ENCODE measurements at regions not wholly inside any gene's neighbourhood (a gene's known extent, or its start where the extent isn't known, plus 50 kb on each side); places are given as distances from the start of the nearest gene placed in this dataset.

DNA sequence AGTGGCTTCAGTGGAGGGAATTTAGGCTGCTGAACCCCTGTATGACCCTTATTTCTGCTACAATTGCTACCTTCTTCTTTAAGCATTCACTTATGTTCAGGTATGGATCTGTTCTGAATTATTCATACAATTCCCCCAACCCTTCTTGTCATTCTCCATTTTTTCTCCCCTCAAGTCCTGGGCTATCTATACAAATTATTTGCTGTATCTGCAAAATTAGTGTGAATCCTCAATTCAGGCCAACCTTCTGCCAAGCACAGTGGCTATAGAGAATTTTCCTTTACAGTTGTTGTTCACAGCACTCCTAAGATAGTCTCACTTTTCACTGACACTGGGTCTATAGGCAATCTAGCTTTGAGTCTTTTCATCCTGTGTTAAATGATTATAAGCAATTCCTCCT, 119.2 kb upstream of the CNTN1 start:
- intact Hi-C loops (cut with DNase I; ENCODE audit: low total_unique reads) = no loop called here
- Histone ChIP-seq H3K9me3 (no peaks in the 10 kb centered on the region), H3K4me1 (no peaks in the 10 kb centered on the region), H3K4me3 (no peak overlapping the region), H3K27me3 (no peaks in the 10 kb centered on the region), H3K27ac (no peak overlapping the region), H3K36me3 (no peaks in the 10 kb centered on the region)
- no peak for DNase-seq (ENCODE audit: low spot score in 2 of 2)
- TF ChIP-seq, protein P1, sequence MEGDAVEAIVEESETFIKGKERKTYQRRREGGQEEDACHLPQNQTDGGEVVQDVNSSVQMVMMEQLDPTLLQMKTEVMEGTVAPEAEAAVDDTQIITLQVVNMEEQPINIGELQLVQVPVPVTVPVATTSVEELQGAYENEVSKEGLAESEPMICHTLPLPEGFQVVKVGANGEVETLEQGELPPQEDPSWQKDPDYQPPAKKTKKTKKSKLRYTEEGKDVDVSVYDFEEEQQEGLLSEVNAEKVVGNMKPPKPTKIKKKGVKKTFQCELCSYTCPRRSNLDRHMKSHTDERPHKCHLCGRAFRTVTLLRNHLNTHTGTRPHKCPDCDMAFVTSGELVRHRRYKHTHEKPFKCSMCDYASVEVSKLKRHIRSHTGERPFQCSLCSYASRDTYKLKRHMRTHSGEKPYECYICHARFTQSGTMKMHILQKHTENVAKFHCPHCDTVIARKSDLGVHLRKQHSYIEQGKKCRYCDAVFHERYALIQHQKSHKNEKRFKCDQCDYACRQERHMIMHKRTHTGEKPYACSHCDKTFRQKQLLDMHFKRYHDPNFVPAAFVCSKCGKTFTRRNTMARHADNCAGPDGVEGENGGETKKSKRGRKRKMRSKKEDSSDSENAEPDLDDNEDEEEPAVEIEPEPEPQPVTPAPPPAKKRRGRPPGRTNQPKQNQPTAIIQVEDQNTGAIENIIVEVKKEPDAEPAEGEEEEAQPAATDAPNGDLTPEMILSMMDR (IDR thresholded peaks at IDR 0.05) = no peak
- TF ChIP-seq POLR2AphosphoS5 (IDR thresholded peaks at IDR 0.05) (no peak), POLR2A (IDR thresholded peaks at IDR 0.05) (no peak)

DNA sequence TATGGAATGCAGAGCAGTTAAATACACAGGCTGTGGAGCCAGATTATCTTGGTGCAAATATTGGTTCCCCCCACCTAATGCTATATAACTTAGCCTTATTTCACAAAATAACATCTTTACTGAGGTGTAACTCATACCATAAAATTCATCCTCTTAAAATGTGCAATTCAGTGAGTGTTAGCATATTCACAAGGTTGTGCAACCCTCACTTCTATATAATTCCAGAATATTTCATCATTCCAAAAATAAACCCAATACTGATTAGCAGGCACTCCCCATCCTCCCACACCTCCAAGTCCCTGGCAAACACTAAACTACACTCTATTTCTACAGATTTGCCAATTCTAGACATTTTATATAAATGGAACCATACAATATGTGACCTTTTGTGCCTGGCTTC, 116.3 kb upstream of the CNTN1 start:
- Histone ChIP-seq H3K4me3 (no peak overlapping the region), H3K4me1 (no peaks in the 10 kb centered on the region), H3K27ac (no peak overlapping the region), H3K27me3 (no peaks in the 10 kb centered on the region), H3K36me3 (no peaks in the 10 kb centered on the region), H3K9me3 (peaks cover 0 to 8% of the 10 kb centered on the region in 2 donors)
- no peak for DNase-seq (ENCODE audit: low spot score in 2 of 2)
- intact Hi-C loops (cut with DNase I; ENCODE audit: low total_unique reads) = no loop called here
- TF ChIP-seq POLR2A (IDR thresholded peaks at IDR 0.05) (no peak), POLR2AphosphoS5 (IDR thresholded peaks at IDR 0.05) (no peak)
- TF ChIP-seq, protein P1 (IDR thresholded peaks at IDR 0.05) = no peak

GRCh38 chr12:40577834-40578233, 114.4 kb upstream of the CNTN1 start:
- Histone ChIP-seq H3K27ac (no peak overlapping the region), H3K4me1 (no peaks in the 10 kb centered on the region), H3K4me3 (no peak overlapping the region), H3K36me3 (no peaks in the 10 kb centered on the region), H3K27me3 (no peaks in the 10 kb centered on the region), H3K9me3 (peaks cover 7 to 17% of the 10 kb centered on the region in 2 donors)
- intact Hi-C loops (cut with DNase I; ENCODE audit: low total_unique reads) = no loop called here
- DNase-seq (ENCODE audit: low spot score in 2 of 2) = no peak
- TF ChIP-seq POLR2A (IDR thresholded peaks at IDR 0.05) = no peak
- TF ChIP-seq, protein P1 (IDR thresholded peaks at IDR 0.05) = no peak
- no peak for TF ChIP-seq POLR2AphosphoS5 (IDR thresholded peaks at IDR 0.05)

DNA sequence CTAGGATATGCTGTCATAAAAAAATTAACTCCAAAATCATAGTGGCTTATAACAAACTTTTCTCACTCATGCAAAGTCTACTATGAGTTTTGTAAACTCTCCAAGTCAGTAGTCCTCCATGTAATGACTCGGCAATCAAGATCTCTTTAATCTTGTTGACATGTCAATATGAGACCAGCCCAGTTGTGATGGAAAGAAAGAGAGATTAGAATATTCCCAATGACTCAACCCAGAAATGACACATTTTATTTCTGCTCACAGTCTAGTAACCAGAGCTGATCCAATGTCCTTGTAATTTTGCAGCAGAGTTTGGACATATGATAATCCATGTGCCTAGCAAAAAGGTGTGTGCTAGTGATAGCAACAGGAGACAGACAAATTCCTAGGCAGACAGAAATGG, 112.6 kb upstream of the CNTN1 start:
- Histone ChIP-seq H3K4me3 (no peak overlapping the region), H3K27ac (no peak overlapping the region), H3K9me3 (peaks cover 7 to 17% of the 10 kb centered on the region in 2 donors), H3K36me3 (no peaks in the 10 kb centered on the region), H3K4me1 (no peaks in the 10 kb centered on the region), H3K27me3 (no peaks in the 10 kb centered on the region)
- TF ChIP-seq POLR2AphosphoS5 (IDR thresholded peaks at IDR 0.05) = no peak
- TF ChIP-seq, protein P1 (IDR thresholded peaks at IDR 0.05) = no peak
- TF ChIP-seq POLR2A (IDR thresholded peaks at IDR 0.05) = no peak
- no peak for DNase-seq (ENCODE audit: low spot score in 2 of 2)
- intact Hi-C loops (cut with DNase I; ENCODE audit: low total_unique reads) = no loop called here

GRCh38 chr12:40580346-40580745, 111.9 kb upstream of the CNTN1 start:
- H3K27ac ChIP-seq = no peak overlapping the region
- intact Hi-C loops (cut with DNase I; ENCODE audit: low total_unique reads) = no loop called here
- no peaks in the 10 kb centered on the region for H3K27me3 ChIP-seq
- H3K4me1 ChIP-seq = no peaks in the 10 kb centered on the region
- H3K36me3 ChIP-seq = no peaks in the 10 kb centered on the region
- TF ChIP-seq POLR2AphosphoS5 (IDR thresholded peaks at IDR 0.05) (no peak), POLR2A (IDR thresholded peaks at IDR 0.05) (no peak)
- TF ChIP-seq, protein P1 (IDR thresholded peaks at IDR 0.05) = no peak
- DNase-seq (ENCODE audit: low spot score in 2 of 2) = no peak
- H3K4me3 ChIP-seq = no peak overlapping the region
- H3K9me3 ChIP-seq = peaks cover 7 to 17% of the 10 kb centered on the region in 2 donors

Measured in breast epithelium (tissue), 4 donors.